Peyer's patch (tissue), 4 donors: ENCODE measurements at regions not wholly inside any gene's neighbourhood (a gene's known extent, or its start where the extent isn't known, plus 50 kb on each side); places are given as distances from the start of the nearest gene placed in this dataset.

Experiments used
- POLR2A ChIP-seq, 2 donors: fragments of 450-650 bp; IDR thresholded peaks; one replicate each; pipeline ENCODE4 v1.5.1; 2017; ENCODE audit warnings: antibody characterized with exemption in 2 of 2, mild to moderate bottlenecking in 2 of 2, moderate library complexity in 2 of 2
- TF ChIP-seq, protein P1 (sequence below), 6 experiments: fragments of 450-650 bp in 4 of 6; fragments of 200-600 bp in 2 of 6; sonication (generic) in 1 of 6; IDR thresholded peaks; one replicate each; pipeline ENCODE4 v1.5.1; 2017 to 2019; ENCODE audit warnings: antibody characterized with exemption in 6 of 6, mild to moderate bottlenecking in 3 of 6, moderate library complexity in 1 of 6

GRCh38 chr12:33533527-33533926 lies 93.9 kb upstream of the SYT10 start:
- TF ChIP-seq, protein P1, sequence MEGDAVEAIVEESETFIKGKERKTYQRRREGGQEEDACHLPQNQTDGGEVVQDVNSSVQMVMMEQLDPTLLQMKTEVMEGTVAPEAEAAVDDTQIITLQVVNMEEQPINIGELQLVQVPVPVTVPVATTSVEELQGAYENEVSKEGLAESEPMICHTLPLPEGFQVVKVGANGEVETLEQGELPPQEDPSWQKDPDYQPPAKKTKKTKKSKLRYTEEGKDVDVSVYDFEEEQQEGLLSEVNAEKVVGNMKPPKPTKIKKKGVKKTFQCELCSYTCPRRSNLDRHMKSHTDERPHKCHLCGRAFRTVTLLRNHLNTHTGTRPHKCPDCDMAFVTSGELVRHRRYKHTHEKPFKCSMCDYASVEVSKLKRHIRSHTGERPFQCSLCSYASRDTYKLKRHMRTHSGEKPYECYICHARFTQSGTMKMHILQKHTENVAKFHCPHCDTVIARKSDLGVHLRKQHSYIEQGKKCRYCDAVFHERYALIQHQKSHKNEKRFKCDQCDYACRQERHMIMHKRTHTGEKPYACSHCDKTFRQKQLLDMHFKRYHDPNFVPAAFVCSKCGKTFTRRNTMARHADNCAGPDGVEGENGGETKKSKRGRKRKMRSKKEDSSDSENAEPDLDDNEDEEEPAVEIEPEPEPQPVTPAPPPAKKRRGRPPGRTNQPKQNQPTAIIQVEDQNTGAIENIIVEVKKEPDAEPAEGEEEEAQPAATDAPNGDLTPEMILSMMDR (IDR thresholded peaks at IDR 0.05), result no peak
- no peak for TF ChIP-seq POLR2A (IDR thresholded peaks at IDR 0.05)
